IMR-90 (cell line): ENCODE measurements at regions not wholly inside any gene's neighbourhood (a gene's known extent, or its start where the extent isn't known, plus 50 kb on each side); places are given as distances from the start of the nearest gene placed in this dataset.

Experiments used
- ATAC-seq: fragments of 200-7000 bp; cut with Tn5 transposase; 2 replicates; pipeline ENCODE4 v1.9.1; 2020; ENCODE audit warnings: low read depth, mild to moderate bottlenecking, moderate library complexity
- BruUV-seq: library from RNA; stranded (reverse); fragments of 400-500 nt; replicated peaks from 2 replicates; lab custom pipeline; 2021; lab: Mats Ljungman, UMichigan
- CTCF ChIA-PET: fragments of 300-600 bp; formaldehyde crosslinking; extraction: SDS; loops from one replicate; lab custom pipeline; 2021; ENCODE audit warnings: antibody characterized with exemption; lab: Yijun Ruan, JAX
- POLR2A ChIA-PET: fragments of 300-600 bp; sonication (Branson Sonifier 250); formaldehyde crosslinking; loops from one replicate; lab custom pipeline; 2022; ENCODE audit warnings: antibody characterized with exemption; ENCODE audit not compliant: unreplicated experiment; lab: Charles Lee
- DNase-seq: peaks from one replicate; pipeline ENCODE4 v3.0.0; 2013
- H2AFZ ChIP-seq: replicated peaks from 2 replicates; pipeline ENCODE3; 2013; ENCODE audit warnings: low read length, mild to moderate bottlenecking; ENCODE audit not compliant: poor library complexity
- H2AK5ac ChIP-seq: 2 replicates; pipeline ENCODE4 v1.6.1; 2013; ENCODE audit warnings: low read depth, low read length, inconsistent platforms
- H2AK9ac ChIP-seq: replicated peaks from 2 replicates; pipeline ENCODE3; 2013; ENCODE audit warnings: mild to moderate bottlenecking, low read depth, low read length, moderate library complexity; ENCODE audit not compliant: poor library complexity
- H2BK120ac ChIP-seq: 2 replicates; pipeline ENCODE4 v1.6.1; 2013; ENCODE audit warnings: low read depth, low read length, inconsistent platforms
- H2BK15ac ChIP-seq: 3 replicates; pipeline ENCODE4 v1.6.1; 2013; ENCODE audit warnings: low read depth, low read length, inconsistent platforms
- H2BK20ac ChIP-seq: 2 replicates; pipeline ENCODE4 v1.6.1; 2013; ENCODE audit warnings: low read depth, mild to moderate bottlenecking, inconsistent platforms, low read length, moderate library complexity
- H2BK5ac ChIP-seq: 2 replicates; pipeline ENCODE4 v1.6.1; 2013; ENCODE audit warnings: mild to moderate bottlenecking, low read depth, low read length, inconsistent platforms; ENCODE audit not compliant: poor library complexity, severe bottlenecking
- H3K14ac ChIP-seq: replicated peaks from 2 replicates; pipeline ENCODE4 v1.6.1; 2013; ENCODE audit warnings: low read depth, low read length, inconsistent platforms
- H3K18ac ChIP-seq: 2 replicates; pipeline ENCODE4 v1.6.1; 2013; ENCODE audit warnings: low read depth, low read length, control low read depth
- H3K23ac ChIP-seq: 2 replicates; pipeline ENCODE4 v1.6.1; 2013; ENCODE audit warnings: low read depth, low read length, inconsistent platforms
- H3K27ac ChIP-seq: 2 replicates; pipeline ENCODE4 v1.5.1; 2013; ENCODE audit warnings: mild to moderate bottlenecking, control low read depth, low read length; ENCODE audit not compliant: insufficient read depth
- H3K27me3 ChIP-seq: 2 replicates; pipeline ENCODE4 v1.6.1; 2013; ENCODE audit warnings: low read length; ENCODE audit not compliant: control insufficient read depth, insufficient read depth
- H3K36me3 ChIP-seq: 2 replicates; pipeline ENCODE4 v1.6.1; 2013; ENCODE audit warnings: low read length, mixed read lengths; ENCODE audit not compliant: control insufficient read depth, insufficient read depth
- H3K4ac ChIP-seq: 2 replicates; pipeline ENCODE4 v1.6.1; 2013; ENCODE audit warnings: low read depth, low read length, inconsistent platforms
- H3K4me1 ChIP-seq: 2 replicates; pipeline ENCODE4 v1.6.1; 2013; ENCODE audit warnings: low read length, mixed read lengths; ENCODE audit not compliant: control insufficient read depth, insufficient read depth
- H3K4me2 ChIP-seq: 2 replicates; pipeline ENCODE4 v1.6.1; 2013; ENCODE audit warnings: low read depth, mild to moderate bottlenecking, control low read depth, low read length, moderate library complexity
- H3K4me3 ChIP-seq: 2 replicates; pipeline ENCODE4 v1.5.1; 2013; ENCODE audit warnings: low read depth, mild to moderate bottlenecking, control low read depth, low read length, moderate library complexity; ENCODE audit not compliant: insufficient read depth
- H3K56ac ChIP-seq: 2 replicates; pipeline ENCODE4 v1.6.1; 2013; ENCODE audit warnings: low read length, inconsistent platforms; ENCODE audit not compliant: insufficient read depth; ENCODE audit errors: extremely low read depth
- H3K79me1 ChIP-seq, 2 experiments: 2 replicates each; pipeline ENCODE4 v1.6.1; 2013; ENCODE audit warnings: low read length in 2 of 2, inconsistent platforms in 1 of 2, low read depth in 1 of 2
- H3K9ac ChIP-seq: 2 replicates; pipeline ENCODE4 v1.6.1; 2013; ENCODE audit warnings: low read depth, low read length, control low read depth
- H3K9me1 ChIP-seq: 2 replicates; pipeline ENCODE4 v1.6.1; 2013; ENCODE audit warnings: low read length, inconsistent platforms; ENCODE audit not compliant: insufficient read depth
- H3K9me3 ChIP-seq: 2 replicates; pipeline ENCODE4 v1.6.1; 2013; ENCODE audit warnings: low read length; ENCODE audit not compliant: control insufficient read depth, insufficient read depth
- H4K20me1 ChIP-seq: 2 replicates; pipeline ENCODE4 v1.6.1; 2013; ENCODE audit warnings: low read length, inconsistent platforms; ENCODE audit not compliant: insufficient read depth
- H4K5ac ChIP-seq: 2 replicates; pipeline ENCODE4 v1.6.1; 2013; ENCODE audit warnings: mild to moderate bottlenecking, low read depth, low read length, control low read depth
- H4K8ac ChIP-seq, 2 experiments: 2 replicates each; pipeline ENCODE4 v1.6.1; 2013; ENCODE audit warnings: low read depth in 2 of 2, low read length in 2 of 2, control low read depth in 1 of 2, inconsistent platforms in 1 of 2
- H4K91ac ChIP-seq: 2 replicates; pipeline ENCODE4 v1.6.1; 2013; ENCODE audit warnings: low read depth, low read length, inconsistent platforms; ENCODE audit not compliant: insufficient read depth
- POLR2A ChIP-seq: IDR thresholded peaks from 2 replicates; pipeline ENCODE4 v1.6.1; 2012; ENCODE audit warnings: mild to moderate bottlenecking, low read depth, low read length
- WGBS, 2 experiments: methylation state at CpG; one replicate each; pipeline versions ENCODE4 v1.1.5 to v1.1.7; 2013; ENCODE audit warnings: missing lambda C conversion rate in 2 of 2; ENCODE audit not compliant: insufficient read length in 1 of 2; ENCODE audit errors: extremely low coverage in 2 of 2; 5-methylcytosine and 5-hydroxymethylcytosine counted together
- dilution Hi-C: fragments of 300-500 bp; cut with HindIII; formaldehyde crosslinking; loops from one replicate; pipeline ENCODE4 v1.14.3; 2018; ENCODE audit warnings: low sequenced_read_pairs; ENCODE audit not compliant: unreplicated experiment
- in situ Hi-C: fragments of 300-500 bp; cut with MboI; formaldehyde crosslinking; loops from 3 replicates; pipeline ENCODE4 v1.14.3; 2019; ENCODE audit warnings: low sequenced_read_pairs, inconsistent platforms, mixed read lengths
- intact Hi-C: fragments of 100-400 bp; cut with micrococcal nuclease; formaldehyde crosslinking; loops from 2 replicates; pipeline ENCODE4 v1.10.0; 2022

- dilution Hi-C loops = no loop called here
- Histone ChIP-seq H4K20me1 (no peaks in the 10 kb centered on the region), H2BK15ac (no peak overlapping the region), H4K8ac (no peak overlapping the region), H3K23ac (no peak overlapping the region), H3K4me1 (peaks cover 2% of the 10 kb centered on the region; the same call in 1 of the 2 replicates), H4K91ac (no peak overlapping the region), H3K14ac (no peak overlapping the region), H2AK5ac (peak overlapping the region; percentile 36; the same call in 1 of the 2 replicates), H2BK5ac (no peak overlapping the region), H3K18ac (no peak overlapping the region), H2BK20ac (no peak overlapping the region), H3K27me3 (no peaks in the 10 kb centered on the region; the same call in none of the 2 replicates), H3K9me1 (peaks cover 10% of the 10 kb centered on the region), H2AFZ (no peak overlapping the region), H4K5ac (no peak overlapping the region), H3K9me3 (no peaks in the 10 kb centered on the region), H3K36me3 (no peaks in the 10 kb centered on the region), H2BK120ac (no peak overlapping the region), H3K4me3 (no peak overlapping the region), H3K56ac (no peak overlapping the region), H2AK9ac (no peak overlapping the region), H3K79me1 (no peaks in the 10 kb centered on the region), H3K27ac (no peak overlapping the region), H3K9ac (no peak overlapping the region), H3K4me2 (no peak overlapping the region), H3K4ac (no peak overlapping the region)
- TF ChIP-seq POLR2A = no peak
- WGBS, 2 experiments = 67% methylated on average over 1 of the region's 3 CpGs; no CpG with 5 or more reads in 1 of the 2 experiments
- in situ Hi-C loops = no loop called here
- DNase-seq = no peak
- ChIA-PET POLR2A (no interaction called here), CTCF (no interaction called here)
- BruUV-seq = no TSS peak
- intact Hi-C loops = no loop called here
- no peak for ATAC-seq
Measured at GRCh38 chr1:29641921-29642320, 405.6 kb downstream of the PTPRU start.
